ENCODE measurements at regions not wholly inside any gene's neighbourhood (a gene's known extent, or its start where the extent isn't known, plus 50 kb on each side); places are given as distances from the start of the nearest gene placed in this dataset.

DNA sequence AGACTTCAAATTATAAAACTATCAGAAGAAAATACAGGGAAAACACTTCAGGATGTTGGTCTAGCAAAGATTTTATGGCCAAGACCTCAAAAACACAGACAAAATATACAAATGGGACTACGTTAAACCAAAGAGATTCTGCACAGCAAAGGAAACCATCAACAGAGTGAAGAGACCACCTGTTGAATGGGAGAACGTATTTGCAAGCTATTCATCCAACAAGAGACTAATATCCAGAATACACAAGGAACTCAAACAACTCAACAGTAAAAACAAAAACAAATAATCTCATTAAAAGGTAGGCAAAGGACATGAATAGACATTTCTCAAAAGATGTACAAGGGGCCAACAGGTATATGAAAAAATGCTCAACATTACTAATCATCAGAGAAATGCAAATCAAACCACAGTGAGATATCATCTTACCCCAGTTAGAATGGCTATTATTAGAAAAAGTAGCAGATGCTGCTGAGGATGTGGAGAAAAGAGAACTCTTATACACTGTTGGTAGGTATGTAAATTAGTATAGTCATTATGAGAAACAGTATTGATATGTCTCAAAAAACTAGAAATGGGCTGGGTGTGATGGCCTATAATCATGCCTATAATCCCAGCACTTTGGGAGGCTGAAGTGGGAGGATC lies 112.6 kb downstream of the LRIG2 start:
- TF ChIP-seq, protein P1, sequence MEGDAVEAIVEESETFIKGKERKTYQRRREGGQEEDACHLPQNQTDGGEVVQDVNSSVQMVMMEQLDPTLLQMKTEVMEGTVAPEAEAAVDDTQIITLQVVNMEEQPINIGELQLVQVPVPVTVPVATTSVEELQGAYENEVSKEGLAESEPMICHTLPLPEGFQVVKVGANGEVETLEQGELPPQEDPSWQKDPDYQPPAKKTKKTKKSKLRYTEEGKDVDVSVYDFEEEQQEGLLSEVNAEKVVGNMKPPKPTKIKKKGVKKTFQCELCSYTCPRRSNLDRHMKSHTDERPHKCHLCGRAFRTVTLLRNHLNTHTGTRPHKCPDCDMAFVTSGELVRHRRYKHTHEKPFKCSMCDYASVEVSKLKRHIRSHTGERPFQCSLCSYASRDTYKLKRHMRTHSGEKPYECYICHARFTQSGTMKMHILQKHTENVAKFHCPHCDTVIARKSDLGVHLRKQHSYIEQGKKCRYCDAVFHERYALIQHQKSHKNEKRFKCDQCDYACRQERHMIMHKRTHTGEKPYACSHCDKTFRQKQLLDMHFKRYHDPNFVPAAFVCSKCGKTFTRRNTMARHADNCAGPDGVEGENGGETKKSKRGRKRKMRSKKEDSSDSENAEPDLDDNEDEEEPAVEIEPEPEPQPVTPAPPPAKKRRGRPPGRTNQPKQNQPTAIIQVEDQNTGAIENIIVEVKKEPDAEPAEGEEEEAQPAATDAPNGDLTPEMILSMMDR (IDR thresholded peaks at IDR 0.05; ENCODE audit: low read depth, low read length), result no peak
- TF ChIP-seq MYC (IDR thresholded peaks at IDR 0.05; ENCODE audit: low read depth, low read length), result no peak

Data from NB4 (cell line).